Dermis microvascular lymphatic vessel endothelial cell (primary cell): ENCODE measurements at regions not wholly inside any gene's neighbourhood (a gene's known extent, or its start where the extent isn't known, plus 50 kb on each side); places are given as distances from the start of the nearest gene placed in this dataset.
"Not testable (repeated sequence)": the region's sequence is repeated elsewhere in the genome, so short reads cannot be mapped to it uniquely, and the experiment has no call there.

Experiments used
- DNase-seq, 2 donors: peaks; one replicate each; pipeline versions ENCODE4 v3.0.0 to v3.0.0-alpha.2; 2010; ENCODE audit warnings: low read depth in 2 of 2

GRCh38 chr14:105749870-105750541, 223.6 kb downstream of the TMEM121 start:
- DNase-seq: not testable (repeated sequence)

- not testable (repeated sequence) for DNase-seq
These were observed 224.9 kb downstream of the TMEM121 start for GRCh38 chr14:105751291-105751751.

- not testable (repeated sequence) for DNase-seq
These were observed 226.0 kb downstream of the TMEM121 start for GRCh38 chr14:105752420-105752819.

GRCh38 chr14:105760691-105761344, 234.4 kb downstream of the TMEM121 start:
- DNase-seq: no peak

- DNase-seq: not testable (repeated sequence)
These were observed 235.0 kb downstream of the TMEM121 start for GRCh38 chr14:105761345-105761740.

- DNase-seq: no peak
These were observed 235.5 kb downstream of the TMEM121 start for GRCh38 chr14:105761842-105762241.

- DNase-seq: not testable (repeated sequence)
These were observed 235.9 kb downstream of the TMEM121 start for GRCh38 chr14:105762262-105762661.

- not testable (repeated sequence) for DNase-seq
These were observed 238.0 kb downstream of the TMEM121 start for GRCh38 chr14:105764254-105764901.

GRCh38 chr14:105765072-105765825, 238.9 kb downstream of the TMEM121 start:
- DNase-seq: not testable (repeated sequence)

- no peak for DNase-seq
These were observed 239.7 kb downstream of the TMEM121 start for GRCh38 chr14:105765893-105766614.

GRCh38 chr14:105767315-105767714, 240.9 kb downstream of the TMEM121 start:
- no peak for DNase-seq

- DNase-seq: not testable (repeated sequence)
These were observed 241.7 kb downstream of the TMEM121 start for GRCh38 chr14:105768039-105768438.

GRCh38 chr14:105769061-105769730, 242.8 kb downstream of the TMEM121 start:
- not testable (repeated sequence) for DNase-seq

- not testable (repeated sequence) for DNase-seq
These were observed 244.3 kb downstream of the TMEM121 start for GRCh38 chr14:105770619-105771216.

- not testable (repeated sequence) for DNase-seq
These were observed 245.2 kb downstream of the TMEM121 start for GRCh38 chr14:105771261-105772226.

GRCh38 chr14:105772710-105773250, 246.4 kb downstream of the TMEM121 start:
- not testable (repeated sequence) for DNase-seq

GRCh38 chr14:105773584-105773983, 247.2 kb downstream of the TMEM121 start:
- DNase-seq: no peak

- DNase-seq: no peak
These were observed 247.6 kb downstream of the TMEM121 start for GRCh38 chr14:105774001-105774400.
